Hepatocyte (in vitro differentiated cells): ENCODE measurements at regions not wholly inside any gene's neighbourhood (a gene's known extent, or its start where the extent isn't known, plus 50 kb on each side); places are given as distances from the start of the nearest gene placed in this dataset.

Source experiments
- DNase-seq: peaks from one replicate; pipeline ENCODE4 v3.0.0-alpha.2; 2016; ENCODE audit warnings: low spot score
- H2AFZ ChIP-seq: fragments of 200-600 bp; sonication (generic); 2 replicates; pipeline ENCODE4 v1.6.0; 2016; ENCODE audit warnings: antibody characterized with exemption, mild to moderate bottlenecking
- H3K27ac ChIP-seq: fragments of 200-600 bp; sonication (generic); 2 replicates; pipeline ENCODE4 v1.5.1; 2016; ENCODE audit warnings: mild to moderate bottlenecking
- H3K27me3 ChIP-seq: fragments of 200-600 bp; sonication (generic); 2 replicates; pipeline ENCODE4 v1.6.1; 2016
- H3K36me3 ChIP-seq: fragments of 200-600 bp; sonication (generic); replicated peaks from 2 replicates; pipeline ENCODE4 v1.5.1; 2016; ENCODE audit warnings: low read depth; ENCODE audit not compliant: insufficient read depth
- H3K4me1 ChIP-seq: fragments of 200-600 bp; sonication (generic); 2 replicates; pipeline ENCODE4 v1.5.1; 2016; ENCODE audit warnings: mild to moderate bottlenecking, moderate library complexity; ENCODE audit not compliant: insufficient read depth
- H3K4me2 ChIP-seq: fragments of 200-600 bp; sonication (generic); 2 replicates; pipeline ENCODE4 v1.6.0; 2016
- H3K4me3 ChIP-seq: fragments of 200-600 bp; sonication (generic); 2 replicates; pipeline ENCODE4 v1.5.1; 2016; ENCODE audit warnings: mild to moderate bottlenecking
- H3K79me2 ChIP-seq: fragments of 200-600 bp; sonication (generic); 2 replicates; pipeline ENCODE4 v1.6.0; 2017; ENCODE audit warnings: mild to moderate bottlenecking
- H3K9me2 ChIP-seq: fragments of 200-600 bp; sonication (generic); replicated peaks from 2 replicates; pipeline ENCODE4 v1.6.0; 2017; ENCODE audit warnings: mild to moderate bottlenecking; ENCODE audit not compliant: insufficient read depth
- H3K9me3 ChIP-seq: fragments of 200-600 bp; sonication (generic); 2 replicates; pipeline ENCODE4 v1.5.1; 2016; ENCODE audit warnings: low read depth, mild to moderate bottlenecking
- H4K20me1 ChIP-seq: fragments of 200-600 bp; sonication (generic); 2 replicates; pipeline ENCODE4 v1.6.0; 2016; ENCODE audit warnings: mild to moderate bottlenecking; ENCODE audit not compliant: insufficient read depth, poor library complexity, severe bottlenecking
- CTCF ChIP-seq: fragments of 200-600 bp; sonication (generic); IDR thresholded peaks from 2 replicates; pipeline ENCODE4 v1.5.1; 2016; ENCODE audit warnings: antibody characterized with exemption, mild to moderate bottlenecking; ENCODE audit not compliant: poor library complexity
- EZH2 ChIP-seq: fragments of 200-600 bp; sonication (generic); IDR thresholded peaks from 2 replicates; pipeline ENCODE4 v1.6.1; 2016; ENCODE audit warnings: antibody characterized with exemption, mild to moderate bottlenecking, borderline replicate concordance
- EZH2phosphoT487 ChIP-seq: fragments of 200-600 bp; sonication (generic); IDR thresholded peaks from one replicate; pipeline ENCODE4 v1.6.1; 2018; ENCODE audit warnings: antibody characterized with exemption, mild to moderate bottlenecking, low read depth, moderate library complexity; ENCODE audit not compliant: unreplicated experiment, severe bottlenecking
- WGBS: methylation state at CpG from one replicate; pipeline ENCODE4 v1.1.6; 2016; ENCODE audit warnings: low lambda C conversion rate; ENCODE audit errors: missing lambda C conversion rate; 5-methylcytosine and 5-hydroxymethylcytosine counted together

GRCh38 chr3:127068871-127069270 is 86.0 kb downstream of the PLXNA1 start:
- TF ChIP-seq EZH2phosphoT487 (no peak), EZH2 (no peak), CTCF (no peak)

GRCh38 chr3:127069814-127070440 is 87.0 kb downstream of the PLXNA1 start:
- no peak overlapping the region for H2AFZ ChIP-seq
- no peaks in the 10 kb centered on the region for H3K79me2 ChIP-seq
- no peaks in the 10 kb centered on the region for H3K9me2 ChIP-seq
- TF ChIP-seq EZH2phosphoT487 = no peak
- no peak for DNase-seq
- no peaks in the 10 kb centered on the region for H4K20me1 ChIP-seq
- H3K4me2 ChIP-seq = no peak overlapping the region
- H3K27me3 ChIP-seq = no peaks in the 10 kb centered on the region
- no peak overlapping the region for H3K27ac ChIP-seq
- no peak overlapping the region for H3K4me3 ChIP-seq
- H3K4me1 ChIP-seq = no peaks in the 10 kb centered on the region
- no peaks in the 10 kb centered on the region for H3K9me3 ChIP-seq
- no peaks in the 10 kb centered on the region for H3K36me3 ChIP-seq
- WGBS = 93% methylated on average over 10 of the region's 14 CpGs

More at GRCh38 chr3:127068871-127069270, 86.0 kb downstream of the PLXNA1 start:
- Histone ChIP-seq H3K4me1 (no peaks in the 10 kb centered on the region), H3K4me3 (no peak overlapping the region), H3K4me2 (no peak overlapping the region), H3K27ac (no peak overlapping the region), H3K36me3 (no peaks in the 10 kb centered on the region), H3K9me3 (no peaks in the 10 kb centered on the region), H3K79me2 (no peaks in the 10 kb centered on the region), H3K27me3 (no peaks in the 10 kb centered on the region), H2AFZ (no peak overlapping the region), H3K9me2 (no peaks in the 10 kb centered on the region), H4K20me1 (no peaks in the 10 kb centered on the region)
- 82% methylated on average over 9 of the region's 9 CpGs for WGBS
- no peak for DNase-seq

GRCh38 chr3:127070776-127071175 is 87.9 kb downstream of the PLXNA1 start:
- Histone ChIP-seq H3K79me2 (no peaks in the 10 kb centered on the region), H3K36me3 (no peaks in the 10 kb centered on the region), H3K4me1 (no peaks in the 10 kb centered on the region), H3K27ac (no peak overlapping the region), H3K27me3 (no peaks in the 10 kb centered on the region), H3K4me3 (no peak overlapping the region), H3K4me2 (no peak overlapping the region), H4K20me1 (no peaks in the 10 kb centered on the region), H2AFZ (no peak overlapping the region), H3K9me3 (no peaks in the 10 kb centered on the region), H3K9me2 (no peaks in the 10 kb centered on the region)
- no peak for DNase-seq
- TF ChIP-seq CTCF (no peak), EZH2phosphoT487 (no peak), EZH2 (no peak)
- WGBS = 91% methylated on average over 9 of the region's 9 CpGs

GRCh38 chr3:127071597-127072001 is 88.7 kb downstream of the PLXNA1 start:
- Histone ChIP-seq H3K4me1 (no peaks in the 10 kb centered on the region), H3K9me2 (no peaks in the 10 kb centered on the region)
- 94% methylated on average over 10 of the region's 10 CpGs for WGBS

More at GRCh38 chr3:127071597-127072001, 88.7 kb downstream of the PLXNA1 start:
- Histone ChIP-seq H3K4me2 (no peak overlapping the region), H3K27ac (no peak overlapping the region), H3K79me2 (no peaks in the 10 kb centered on the region), H3K36me3 (no peaks in the 10 kb centered on the region), H3K9me3 (no peaks in the 10 kb centered on the region), H4K20me1 (no peaks in the 10 kb centered on the region), H2AFZ (no peak overlapping the region), H3K27me3 (no peaks in the 10 kb centered on the region), H3K4me3 (no peak overlapping the region)
- DNase-seq = no peak
- TF ChIP-seq EZH2phosphoT487 (no peak), CTCF (no peak), EZH2 (no peak)
